ENCODE measurements at regions not wholly inside any gene's neighbourhood (a gene's known extent, or its start where the extent isn't known, plus 50 kb on each side); places are given as distances from the start of the nearest gene placed in this dataset.

- Histone ChIP-seq H3K36me3 (ENCODE audit: control insufficient read depth in 4 of 4, insufficient read depth in 3 of 4, low read depth in 1 of 4, low read length in 3 of 4) (peaks cover 0 to 6% (median 0%) of the 10 kb centered on the region in 4 donors), H3K27ac (ENCODE audit: low read depth in 1 of 2, low read length in 2 of 2) (no peak overlapping the region), H3K27me3 (ENCODE audit: control insufficient read depth in 4 of 4, insufficient read depth in 4 of 4, low read length in 3 of 4) (no peaks in the 10 kb centered on the region), H3K9ac (ENCODE audit: low read depth in 1 of 2, low read length in 2 of 2) (no peak overlapping the region), H3K9me3 (ENCODE audit: control insufficient read depth in 4 of 4, low read length in 3 of 4) (no peaks in the 10 kb centered on the region), H3K4me1 (ENCODE audit: control insufficient read depth in 4 of 4, insufficient read depth in 4 of 4, low read length in 3 of 4) (no peaks in the 10 kb centered on the region), H3K4me3 (ENCODE audit: low read depth in 1 of 3, low read length in 3 of 3) (no peak overlapping the region)
- no peak for TF ChIP-seq CTCF (IDR thresholded peaks at IDR 0.05; ENCODE audit: low read depth, low read length, missing input control)
- TF ChIP-seq SP1 (IDR thresholded peaks at IDR 0.05) = no peak
- no peak for TF ChIP-seq HNF4G (IDR thresholded peaks at IDR 0.05)
- no peak for TF ChIP-seq EGR1 (IDR thresholded peaks at IDR 0.05; ENCODE audit: low read depth in 2 of 2)
- no peak for TF ChIP-seq FOXA2 (IDR thresholded peaks at IDR 0.05)
- no peak for TF ChIP-seq TAF1 (conservative IDR thresholded peaks at IDR 0.05)
- no peak for TF ChIP-seq RXRA (IDR thresholded peaks at IDR 0.05)
- TF ChIP-seq ZBTB33 (IDR thresholded peaks at IDR 0.05) = no peak
- no peak for TF ChIP-seq FOXA1 (IDR thresholded peaks at IDR 0.05)
- TF ChIP-seq JUND (IDR thresholded peaks at IDR 0.05) = no peak
- no peak for TF ChIP-seq GABPA (IDR thresholded peaks at IDR 0.05 in 1 of 2, conservative IDR thresholded peaks at IDR 0.05 in 1 of 2)
- TF ChIP-seq YY1 (IDR thresholded peaks at IDR 0.05) = no peak
- TF ChIP-seq HNF4A (conservative IDR thresholded peaks at IDR 0.05) = no peak
- no peak for TF ChIP-seq NR2F2 (IDR thresholded peaks at IDR 0.05)
- no peak for TF ChIP-seq RAD21 (IDR thresholded peaks at IDR 0.05)
- no peak for TF ChIP-seq REST (IDR thresholded peaks at IDR 0.05)
- TF ChIP-seq ATF3 (IDR thresholded peaks at IDR 0.05) = no peak
- TF ChIP-seq MAX (IDR thresholded peaks at IDR 0.05) = no peak
- DNase-seq (ENCODE audit: low spot score) = no peak
These were observed 438.3 kb downstream of the UTRN start for GRCh38 chr6:144723431-144723830.

All from liver (tissue), 7 donors.